ENCODE measurements at regions not wholly inside any gene's neighbourhood (a gene's known extent, or its start where the extent isn't known, plus 50 kb on each side); places are given as distances from the start of the nearest gene placed in this dataset.

DNA sequence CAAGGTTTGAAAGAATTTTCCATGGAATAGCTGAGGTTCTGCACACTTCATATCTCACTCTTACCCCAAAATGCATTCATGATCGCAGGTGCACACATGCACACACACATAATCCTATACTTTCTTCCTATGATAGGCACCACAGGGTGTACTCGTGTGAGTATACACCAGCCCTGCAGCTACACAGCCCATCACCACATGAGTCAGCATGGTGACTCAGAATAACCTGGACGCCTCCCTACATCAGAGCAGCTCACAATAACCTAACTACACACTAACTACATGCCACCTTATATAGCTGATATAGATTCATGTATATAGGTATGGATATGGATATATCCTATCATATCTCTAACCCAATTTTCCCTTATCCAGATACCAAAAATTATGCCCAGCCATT is 850.2 kb upstream of the TMEM132C start:
- DNase-seq: no peak

DNA sequence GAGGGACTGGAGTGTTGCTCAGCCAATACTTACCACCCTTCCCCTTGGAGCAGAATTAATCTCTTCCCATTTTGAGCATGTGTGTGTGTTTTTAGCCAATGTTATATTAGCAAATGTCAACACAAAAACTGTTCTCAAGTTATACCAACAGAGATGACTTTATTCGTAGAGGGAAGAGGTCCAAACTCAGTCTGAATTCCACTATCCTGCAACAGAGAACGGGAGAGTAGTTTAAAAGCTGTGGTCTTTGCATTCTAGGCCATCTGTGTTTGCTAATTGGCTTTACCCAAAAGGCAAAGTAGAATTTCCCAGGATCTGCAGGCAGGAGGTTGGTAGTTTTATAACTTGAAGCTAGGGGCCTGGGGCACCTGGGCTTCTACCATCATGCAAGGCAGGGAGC is 847.9 kb upstream of the TMEM132C start:
- DNase-seq: no peak

DNA sequence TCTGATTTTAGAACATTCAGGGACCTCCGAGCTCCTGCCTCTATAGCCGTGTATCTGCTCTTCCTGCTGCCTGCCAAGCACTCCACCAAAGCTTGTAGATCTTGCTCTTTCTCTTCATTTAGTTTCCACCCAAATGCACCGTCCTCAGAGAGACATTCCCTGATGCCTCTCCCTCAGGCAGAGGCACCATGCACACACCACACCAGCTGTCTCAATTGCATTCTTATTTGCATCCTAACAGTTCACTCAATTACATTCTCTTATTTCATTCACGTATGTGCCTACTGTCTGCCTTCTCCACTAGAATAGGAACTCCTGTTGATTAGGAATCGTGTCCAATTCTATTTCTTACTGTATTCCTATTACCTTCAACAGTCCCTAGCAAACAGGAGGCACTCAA is 845.4 kb upstream of the TMEM132C start:
- DNase-seq: no peak

GRCh38 chr12:127422935-127423566 is 843.9 kb upstream of the TMEM132C start:
- DNase-seq: no peak

- DNase-seq: no peak
These were observed 841.5 kb upstream of the TMEM132C start for GRCh38 chr12:127425474-127425873.

DNA sequence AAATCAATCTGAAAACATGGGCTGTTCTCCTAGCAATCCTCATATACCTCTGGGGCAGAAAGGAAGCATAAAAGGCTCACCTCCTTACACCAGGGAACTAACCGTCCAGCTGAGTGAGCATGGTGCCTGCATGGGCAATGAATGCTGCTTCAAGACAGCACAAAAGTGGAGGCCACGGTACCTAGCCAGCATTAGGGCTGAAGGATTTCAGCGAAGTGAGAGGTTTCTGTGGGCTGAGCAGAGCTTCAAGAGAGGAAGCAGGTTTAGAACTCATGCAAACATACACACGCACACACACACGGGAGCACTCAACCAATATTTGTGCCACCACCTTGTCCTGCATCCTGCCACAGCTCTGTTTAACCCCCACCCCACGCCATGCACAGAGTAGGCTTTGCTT is 838.5 kb upstream of the TMEM132C start:
- DNase-seq: no peak

DNA sequence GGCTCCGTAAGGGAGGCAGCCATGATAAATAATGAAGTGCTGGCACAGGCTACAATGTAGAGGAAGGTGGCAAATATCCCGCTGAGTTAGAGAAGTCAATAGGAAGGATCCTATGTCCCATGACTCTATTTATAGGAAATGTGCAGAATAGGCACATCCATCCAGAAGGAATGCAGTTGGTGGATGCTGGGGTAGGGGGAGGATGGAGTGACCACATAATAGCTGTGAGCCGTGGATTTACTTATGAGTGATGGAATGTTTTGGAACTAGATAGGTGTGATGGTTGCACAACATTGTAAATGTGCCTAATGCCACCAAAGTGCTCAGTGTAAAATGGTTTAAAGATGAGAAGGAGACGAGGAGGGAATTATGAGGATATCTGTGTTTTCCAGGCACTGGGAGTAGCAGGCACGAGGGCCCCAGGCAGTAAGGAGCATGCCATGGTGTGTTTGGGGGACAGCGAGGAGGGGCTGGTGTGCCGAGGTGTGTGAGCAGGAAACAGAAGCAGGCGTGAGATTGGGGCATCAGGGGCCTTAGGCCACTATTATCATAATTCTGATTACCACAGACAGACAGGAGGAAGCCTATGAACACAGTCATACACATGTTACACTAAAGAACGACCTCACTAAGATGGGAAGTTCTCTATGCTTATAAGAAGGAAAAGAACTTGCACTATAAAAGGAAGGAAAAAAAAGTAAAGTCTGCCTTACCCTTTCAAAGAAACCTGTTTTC is 837.3 kb upstream of the TMEM132C start:
- no peak for DNase-seq

DNA sequence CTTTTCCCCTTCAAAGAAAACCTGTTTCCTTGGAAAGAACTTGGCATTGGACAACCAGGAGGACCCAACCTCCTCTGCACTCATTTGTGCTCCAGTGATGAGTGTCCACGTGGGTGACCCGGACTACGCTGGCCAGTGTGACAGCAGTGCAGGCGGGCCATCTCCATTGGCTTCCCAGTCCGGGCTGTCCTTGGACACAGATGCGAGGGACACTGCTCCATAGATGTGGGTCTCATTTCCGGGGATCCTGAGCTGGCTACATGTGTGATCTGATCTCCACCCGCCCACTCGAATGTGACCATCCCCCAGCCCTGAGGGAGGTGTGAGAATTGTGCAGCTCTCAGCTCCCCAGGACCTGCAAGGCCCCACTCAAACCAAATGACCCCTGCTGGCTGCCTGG is 836.6 kb upstream of the TMEM132C start:
- DNase-seq: no peak

DNA sequence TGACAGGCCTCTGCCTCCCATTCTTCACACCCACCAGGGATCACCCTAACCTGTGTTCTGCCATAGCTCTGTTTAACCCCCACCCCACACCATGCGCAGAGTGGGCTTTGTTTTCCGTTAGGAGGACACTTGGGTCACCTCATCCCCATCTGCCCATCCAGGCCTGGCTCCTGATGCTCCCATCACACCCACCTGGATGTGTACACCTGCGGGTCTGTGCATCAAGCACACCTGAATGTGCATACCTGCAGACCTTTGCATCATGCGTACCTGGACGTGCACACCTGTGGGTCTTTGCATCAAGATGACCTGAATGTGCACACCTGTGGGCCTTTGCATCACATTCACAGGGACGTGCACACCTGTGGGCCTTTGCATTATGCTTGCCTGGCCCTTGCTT is 835.8 kb upstream of the TMEM132C start:
- DNase-seq: no peak

DNA sequence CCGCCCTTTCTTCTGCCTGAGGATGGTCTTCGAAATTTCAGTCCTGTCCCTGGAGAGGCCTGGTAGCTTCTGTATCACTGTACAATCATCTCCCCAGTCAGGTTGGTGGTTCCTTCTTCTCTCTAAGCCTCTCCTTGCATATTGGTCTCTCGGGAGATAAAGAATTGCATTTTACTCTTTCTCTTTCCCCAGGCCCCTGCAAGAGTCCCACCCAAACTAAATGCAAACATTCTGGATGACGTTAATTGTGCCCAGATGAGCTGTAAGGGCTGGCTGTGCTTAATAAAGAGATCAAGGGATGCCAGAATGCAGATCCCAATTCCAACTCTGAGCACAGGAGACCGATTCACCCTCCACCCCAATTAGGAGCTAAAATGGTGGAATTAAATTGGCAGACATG is 835.4 kb upstream of the TMEM132C start:
- no peak for DNase-seq

GRCh38 chr12:127435439-127435838 is 831.5 kb upstream of the TMEM132C start:
- DNase-seq: no peak

DNA sequence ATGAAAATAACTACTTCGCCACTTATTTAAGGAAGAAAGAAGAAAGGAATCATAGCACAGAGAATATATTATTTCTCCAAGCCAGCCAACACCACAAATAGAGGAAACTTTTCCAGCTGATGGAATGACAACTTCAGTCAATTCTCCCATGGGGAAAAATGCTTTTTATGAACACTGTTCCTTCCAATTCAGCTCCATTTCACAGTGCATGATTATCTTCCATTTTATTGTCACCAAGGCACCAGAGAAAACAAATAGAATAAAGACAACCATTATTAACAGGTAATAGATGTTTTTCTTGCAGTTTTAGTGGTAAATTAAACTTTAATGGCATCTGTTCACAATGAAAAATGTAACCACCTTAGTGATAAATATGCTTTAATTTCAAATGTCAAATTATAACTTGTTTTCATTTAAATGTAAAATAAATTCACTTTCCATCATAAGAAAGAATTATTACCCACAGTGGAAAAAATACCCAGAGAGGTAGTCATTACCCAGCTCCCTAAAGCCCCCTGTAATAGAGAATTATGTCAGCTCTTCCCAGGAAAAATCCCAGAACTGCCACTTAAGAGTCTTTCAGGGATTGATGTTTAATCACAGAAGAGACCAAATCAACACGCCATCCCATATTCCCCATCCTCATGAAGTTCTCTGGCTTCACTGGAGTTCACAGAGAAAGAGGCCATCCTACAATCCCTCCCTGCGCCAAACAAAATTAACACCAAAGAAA is 828.3 kb upstream of the TMEM132C start:
- DNase-seq: no peak

DNA sequence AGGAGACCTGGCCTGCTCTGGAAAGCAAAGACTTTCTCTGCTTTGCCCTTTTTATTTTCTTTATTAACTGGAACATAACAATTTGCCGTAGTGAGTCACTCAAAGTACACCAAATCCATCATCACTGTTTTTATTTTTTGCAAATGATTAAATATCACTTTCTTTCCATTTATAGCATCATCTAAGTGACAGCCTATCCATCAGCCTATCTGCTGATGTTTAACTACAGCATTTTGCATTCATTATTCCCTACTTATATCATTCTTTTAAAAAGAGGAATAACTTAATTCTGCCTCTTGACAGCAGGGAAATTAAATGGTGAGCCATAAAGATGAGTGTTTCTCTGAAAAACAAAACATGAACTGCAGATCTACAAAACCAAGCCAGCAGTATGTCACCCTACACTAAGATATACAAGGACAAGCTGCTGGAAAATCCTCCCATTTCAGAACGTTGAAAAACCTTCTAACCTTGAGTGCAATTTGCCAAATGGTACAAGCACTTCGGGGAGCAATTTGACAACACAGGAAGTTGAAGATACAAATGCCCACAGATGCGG is 821.3 kb upstream of the TMEM132C start:
- DNase-seq: no peak

- DNase-seq: no peak
These were observed 818.1 kb upstream of the TMEM132C start for GRCh38 chr12:127448906-127449305.

- no peak for DNase-seq
These were observed 816.1 kb upstream of the TMEM132C start for GRCh38 chr12:127450826-127451225.

- DNase-seq: no peak
These were observed 811.4 kb upstream of the TMEM132C start for GRCh38 chr12:127455347-127456265.

DNA sequence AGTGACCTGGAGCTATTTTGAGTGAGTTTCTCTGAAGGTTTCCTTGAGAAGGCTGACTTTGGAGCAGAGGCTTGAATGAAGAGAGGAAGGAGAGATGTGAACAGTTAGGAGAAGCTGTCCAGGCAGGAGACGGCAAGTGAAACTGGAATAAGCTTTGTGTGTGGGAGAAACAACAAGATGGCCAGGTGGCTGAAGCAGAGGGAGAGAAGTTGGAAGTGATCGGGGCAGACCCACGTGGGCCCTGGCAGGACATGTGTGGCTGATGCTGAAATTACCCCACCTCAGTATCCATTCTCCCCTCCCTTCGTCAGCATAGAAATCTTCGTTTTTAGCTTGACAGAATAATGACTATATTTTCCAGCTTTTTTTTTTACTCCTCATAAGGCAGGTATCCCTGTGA is 809.2 kb upstream of the TMEM132C start:
- no peak for DNase-seq

GRCh38 chr12:127459166-127459565 is 807.8 kb upstream of the TMEM132C start:
- no peak for DNase-seq

GRCh38 chr12:127459687-127460086 is 807.3 kb upstream of the TMEM132C start:
- DNase-seq: no peak

DNA sequence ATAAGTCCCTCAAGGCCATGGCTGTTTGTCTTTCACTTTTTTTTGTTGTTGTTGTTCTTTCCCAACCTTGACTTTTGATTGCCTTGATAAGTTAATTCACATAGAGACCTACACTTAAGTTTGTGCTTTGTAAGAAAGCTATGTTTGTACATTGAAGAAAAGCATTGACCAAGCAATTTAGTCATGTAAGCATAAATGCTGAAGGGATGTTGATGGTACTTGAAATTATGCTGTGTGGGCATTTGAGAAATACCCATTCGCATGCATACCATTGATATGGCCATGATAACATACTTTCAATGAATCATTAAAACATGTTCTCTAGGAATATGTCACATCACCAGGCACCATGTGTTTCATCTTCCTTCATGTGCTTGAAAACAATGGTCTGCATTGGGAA is 803.7 kb upstream of the TMEM132C start:
- no peak for DNase-seq

- DNase-seq: no peak
These were observed 797.6 kb upstream of the TMEM132C start for GRCh38 chr12:127469331-127469730.

DNA sequence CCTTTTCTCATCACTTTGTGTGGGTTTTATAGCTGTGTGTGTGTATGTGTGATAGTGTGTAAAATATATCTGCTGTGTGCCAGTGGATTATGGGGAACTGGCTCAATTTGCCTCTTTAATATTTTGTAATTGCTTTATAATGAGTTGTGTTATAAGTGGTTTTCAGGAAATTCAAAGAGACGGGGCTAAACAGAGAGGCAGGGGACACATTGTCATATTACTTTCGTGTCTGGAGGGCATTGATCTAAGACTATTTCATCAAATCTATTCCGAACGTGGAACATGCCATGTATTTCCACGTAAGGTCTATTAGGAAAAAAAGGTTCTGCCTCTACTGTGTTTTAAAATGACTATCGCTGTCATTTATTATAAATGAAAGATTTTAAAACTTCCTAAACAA is 793.2 kb upstream of the TMEM132C start:
- no peak for DNase-seq

DNA sequence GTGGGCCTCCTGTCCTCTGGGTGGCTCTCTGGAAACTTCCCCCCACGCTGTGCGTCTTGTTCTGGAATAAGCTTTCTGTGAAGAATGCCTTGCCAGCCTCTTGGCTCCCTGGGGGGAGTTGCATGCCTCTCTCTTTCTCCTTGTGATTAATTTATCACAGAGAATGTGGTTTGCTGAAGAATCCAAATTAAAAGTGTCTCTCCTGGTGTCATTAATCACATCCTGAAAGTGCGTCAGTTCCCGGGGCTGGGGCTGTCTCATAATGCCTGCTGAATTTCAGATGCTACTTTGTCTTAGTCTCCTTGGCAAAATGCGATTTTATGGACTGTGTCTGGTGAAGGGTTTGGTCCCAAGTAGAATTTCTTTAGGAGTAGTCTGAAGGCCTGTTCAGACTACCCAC is 787.7 kb upstream of the TMEM132C start:
- DNase-seq: no peak
